Glutamatergic neuron (in vitro differentiated cells): ENCODE measurements at regions not wholly inside any gene's neighbourhood (a gene's known extent, or its start where the extent isn't known, plus 50 kb on each side); places are given as distances from the start of the nearest gene placed in this dataset.

Source experiments
- DNase-seq: peaks from one replicate; pipeline ENCODE4 v3.0.0; 2022
- H3K27ac Mint-ChIP-seq: one replicate; pipeline ENCODE4 v1.8.0; 2020; ENCODE audit warnings: mild to moderate bottlenecking, mixed read lengths, inconsistent platforms; ENCODE audit not compliant: unreplicated experiment
- H3K27me3 Mint-ChIP-seq: one replicate; pipeline ENCODE4 v1.8.0; 2020; ENCODE audit warnings: mild to moderate bottlenecking, moderate library complexity, mixed read lengths, inconsistent platforms; ENCODE audit not compliant: unreplicated experiment
- H3K36me3 Mint-ChIP-seq: one replicate; pipeline ENCODE4 v1.8.0; 2020; ENCODE audit warnings: mild to moderate bottlenecking, mixed read lengths, inconsistent platforms; ENCODE audit not compliant: unreplicated experiment
- H3K4me1 Mint-ChIP-seq: one replicate; pipeline ENCODE4 v1.8.0; 2020; ENCODE audit warnings: mild to moderate bottlenecking, low read depth, mixed read lengths, inconsistent platforms; ENCODE audit not compliant: unreplicated experiment
- H3K4me3 Mint-ChIP-seq: one replicate; pipeline ENCODE4 v1.8.0; 2020; ENCODE audit warnings: mild to moderate bottlenecking, mixed read lengths, inconsistent platforms; ENCODE audit not compliant: unreplicated experiment
- H3K9me3 Mint-ChIP-seq: one replicate; pipeline ENCODE4 v1.8.0; 2020; ENCODE audit warnings: mild to moderate bottlenecking, moderate library complexity, mixed read lengths, inconsistent platforms; ENCODE audit not compliant: unreplicated experiment
- TF ChIP-seq, protein P1 (sequence below): fragments of 200-600 bp; sonication (generic); IDR thresholded peaks from one replicate; pipeline ENCODE4 v1.5.0; 2021; ENCODE audit not compliant: partially characterized antibody, unreplicated experiment

DNA sequence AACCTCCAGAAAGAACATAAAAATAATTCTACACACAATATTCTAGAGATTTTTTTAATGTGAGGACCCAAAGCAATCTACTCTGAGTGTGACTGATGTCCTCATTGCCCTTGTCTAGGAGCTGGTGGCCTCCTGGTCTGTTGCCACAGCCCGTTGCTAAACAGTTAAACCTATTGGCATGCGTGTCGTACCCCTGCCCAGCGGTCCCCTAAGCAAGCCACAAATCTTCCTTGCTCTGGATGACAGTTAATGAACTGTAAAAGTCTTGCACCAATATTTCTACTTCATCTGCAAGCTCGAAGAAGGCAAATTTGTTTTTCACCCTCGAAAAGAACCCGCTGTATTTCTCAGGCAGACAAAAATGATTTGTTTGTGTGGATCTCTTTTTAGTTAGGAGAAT is 489.1 kb upstream of the MEX3C start:
- no peaks in the 10 kb centered on the region for H3K4me1 Mint-ChIP-seq
- TF ChIP-seq, protein P1, sequence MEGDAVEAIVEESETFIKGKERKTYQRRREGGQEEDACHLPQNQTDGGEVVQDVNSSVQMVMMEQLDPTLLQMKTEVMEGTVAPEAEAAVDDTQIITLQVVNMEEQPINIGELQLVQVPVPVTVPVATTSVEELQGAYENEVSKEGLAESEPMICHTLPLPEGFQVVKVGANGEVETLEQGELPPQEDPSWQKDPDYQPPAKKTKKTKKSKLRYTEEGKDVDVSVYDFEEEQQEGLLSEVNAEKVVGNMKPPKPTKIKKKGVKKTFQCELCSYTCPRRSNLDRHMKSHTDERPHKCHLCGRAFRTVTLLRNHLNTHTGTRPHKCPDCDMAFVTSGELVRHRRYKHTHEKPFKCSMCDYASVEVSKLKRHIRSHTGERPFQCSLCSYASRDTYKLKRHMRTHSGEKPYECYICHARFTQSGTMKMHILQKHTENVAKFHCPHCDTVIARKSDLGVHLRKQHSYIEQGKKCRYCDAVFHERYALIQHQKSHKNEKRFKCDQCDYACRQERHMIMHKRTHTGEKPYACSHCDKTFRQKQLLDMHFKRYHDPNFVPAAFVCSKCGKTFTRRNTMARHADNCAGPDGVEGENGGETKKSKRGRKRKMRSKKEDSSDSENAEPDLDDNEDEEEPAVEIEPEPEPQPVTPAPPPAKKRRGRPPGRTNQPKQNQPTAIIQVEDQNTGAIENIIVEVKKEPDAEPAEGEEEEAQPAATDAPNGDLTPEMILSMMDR, result no peak
- no peak overlapping the region for H3K27ac Mint-ChIP-seq
- no peak for DNase-seq
- H3K27me3 Mint-ChIP-seq, result no peaks in the 10 kb centered on the region
- H3K4me3 Mint-ChIP-seq, result no peak overlapping the region
- no peaks in the 10 kb centered on the region for H3K36me3 Mint-ChIP-seq
- peaks cover 1% of the 10 kb centered on the region for H3K9me3 Mint-ChIP-seq

DNA sequence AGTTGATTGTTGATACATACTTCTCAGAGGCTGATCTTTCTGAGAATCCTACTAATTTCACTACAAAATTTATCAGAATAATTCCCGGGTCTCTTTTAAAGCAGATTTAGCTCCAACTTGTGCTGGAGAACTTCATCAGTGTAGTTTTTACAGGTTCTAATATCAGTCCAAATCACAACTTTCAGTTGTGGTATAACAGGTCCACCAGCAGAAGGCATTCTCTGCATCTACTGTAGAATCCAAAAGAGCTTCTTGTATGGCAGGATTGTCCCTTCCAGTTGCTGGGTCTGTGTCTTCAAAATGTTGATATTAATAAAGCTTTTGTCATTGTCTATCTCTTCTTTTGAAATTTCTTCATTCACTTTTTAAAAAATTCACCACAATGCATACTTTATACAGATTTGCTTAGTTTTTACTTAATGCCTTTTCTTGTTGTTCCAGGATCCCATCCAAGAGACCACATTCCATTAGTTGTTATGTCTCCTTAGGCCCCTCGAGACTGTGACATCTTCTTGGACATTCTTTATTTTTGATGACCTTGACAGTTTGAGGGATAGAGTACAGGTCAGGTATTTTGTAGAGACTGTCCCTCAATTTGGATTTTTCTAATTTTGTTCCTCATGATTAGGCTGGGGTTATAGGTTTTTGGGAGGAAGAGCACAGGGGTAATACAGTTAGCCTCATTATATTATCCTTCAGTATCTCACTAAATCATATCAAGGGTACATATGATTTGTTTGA is 490.5 kb upstream of the MEX3C start:
- TF ChIP-seq, protein P1, result no peak
- no peak for DNase-seq
- no peak overlapping the region for H3K4me3 Mint-ChIP-seq
- no peak overlapping the region for H3K27ac Mint-ChIP-seq
- no peaks in the 10 kb centered on the region for H3K27me3 Mint-ChIP-seq
- H3K36me3 Mint-ChIP-seq, result no peaks in the 10 kb centered on the region
- H3K9me3 Mint-ChIP-seq, result peaks cover 1% of the 10 kb centered on the region
- H3K4me1 Mint-ChIP-seq, result no peaks in the 10 kb centered on the region

DNA sequence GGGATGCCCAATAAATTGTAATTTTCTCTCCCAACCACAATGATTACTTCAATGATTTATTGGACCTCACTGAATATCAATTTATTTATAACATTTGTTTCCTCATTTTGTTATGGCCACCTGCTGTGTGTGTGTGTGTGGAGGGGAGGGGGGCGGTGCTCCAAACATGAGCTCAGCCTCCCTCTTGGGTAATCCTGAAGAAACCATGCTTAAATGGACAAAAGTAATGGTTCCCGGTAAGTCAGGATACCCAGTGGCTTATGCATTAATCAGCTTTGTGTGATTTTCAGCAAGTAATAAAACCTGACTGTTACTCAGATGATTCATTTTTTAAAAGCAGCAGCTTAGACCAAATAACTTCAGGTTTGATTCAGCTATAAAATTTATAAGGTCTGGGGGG is 495.1 kb upstream of the MEX3C start:
- H3K9me3 Mint-ChIP-seq, result no peaks in the 10 kb centered on the region
- H3K27me3 Mint-ChIP-seq, result peaks cover 3% of the 10 kb centered on the region
- no peaks in the 10 kb centered on the region for H3K36me3 Mint-ChIP-seq
- no peak for DNase-seq
- TF ChIP-seq, protein P1, result no peak
- no peak overlapping the region for H3K4me3 Mint-ChIP-seq
- no peak overlapping the region for H3K27ac Mint-ChIP-seq
- no peaks in the 10 kb centered on the region for H3K4me1 Mint-ChIP-seq

DNA sequence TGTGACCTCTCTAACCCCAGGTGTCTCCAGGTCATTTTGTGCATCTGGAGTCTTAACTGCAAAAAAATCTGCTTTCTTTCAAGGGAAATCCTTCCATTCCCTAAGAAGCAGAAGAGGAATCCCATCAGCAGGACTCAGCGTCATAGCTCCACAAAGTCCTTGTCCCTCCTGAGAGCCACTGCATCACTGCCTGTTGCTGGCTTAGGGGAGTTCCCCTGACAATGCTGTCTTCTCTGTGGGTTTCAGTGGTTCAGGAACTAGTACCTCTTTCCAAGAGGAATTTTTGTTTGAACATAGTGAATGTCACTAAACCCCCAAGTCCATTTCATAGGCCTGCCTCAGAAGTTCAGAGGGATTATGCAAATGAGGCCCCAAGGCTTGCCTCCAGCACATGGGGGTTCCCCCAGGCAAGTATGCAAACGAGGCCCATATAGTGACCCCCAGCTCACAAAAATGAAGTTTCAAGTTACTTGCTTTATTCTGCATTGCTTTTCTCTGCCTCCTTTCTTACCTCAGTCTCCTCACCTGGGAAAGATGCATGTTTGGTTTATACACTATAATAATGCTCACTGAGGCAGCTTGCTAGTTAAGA is 513.9 kb upstream of the MEX3C start:
- peaks cover 6% of the 10 kb centered on the region for H3K9me3 Mint-ChIP-seq
- H3K27me3 Mint-ChIP-seq, result no peaks in the 10 kb centered on the region
- no peak overlapping the region for H3K27ac Mint-ChIP-seq
- H3K4me1 Mint-ChIP-seq, result no peaks in the 10 kb centered on the region
- H3K4me3 Mint-ChIP-seq, result no peak overlapping the region
- TF ChIP-seq, protein P1, result no peak
- DNase-seq, result no peak
- peaks cover 41% of the 10 kb centered on the region for H3K36me3 Mint-ChIP-seq

DNA sequence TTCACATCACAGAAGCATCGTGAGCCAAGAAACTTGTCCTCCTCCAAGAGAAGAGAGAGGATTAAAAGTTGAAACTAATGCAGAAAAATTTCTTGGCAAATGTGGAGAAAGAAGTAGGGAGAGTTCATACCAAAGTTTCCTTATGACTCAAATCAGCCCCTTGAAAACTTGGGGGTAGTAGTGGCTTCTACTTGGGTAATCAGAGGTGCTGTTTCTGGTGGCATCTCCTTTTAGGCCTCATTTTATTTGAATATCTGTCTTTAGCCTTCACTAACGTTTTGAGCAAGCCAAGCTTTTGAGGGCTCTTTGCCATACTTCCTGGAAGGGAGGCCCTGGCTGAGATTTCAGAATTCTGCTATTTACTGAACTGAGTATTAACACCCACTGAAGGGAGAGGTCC is 515.3 kb upstream of the MEX3C start:
- H3K4me1 Mint-ChIP-seq, result no peaks in the 10 kb centered on the region
- TF ChIP-seq, protein P1, result no peak
- no peak overlapping the region for H3K4me3 Mint-ChIP-seq
- DNase-seq, result no peak
- peaks cover 1% of the 10 kb centered on the region for H3K9me3 Mint-ChIP-seq
- no peaks in the 10 kb centered on the region for H3K27me3 Mint-ChIP-seq
- no peak overlapping the region for H3K27ac Mint-ChIP-seq
- H3K36me3 Mint-ChIP-seq, result peaks cover 28% of the 10 kb centered on the region
